NCI-H774 (cell line): ENCODE measurements at regions not wholly inside any gene's neighbourhood (a gene's known extent, or its start where the extent isn't known, plus 50 kb on each side); places are given as distances from the start of the nearest gene placed in this dataset.

Source experiments
- DNase-seq: peaks from one replicate; lab custom pipeline; 2025; lab: John Stamatoyannopoulos, UW

DNA sequence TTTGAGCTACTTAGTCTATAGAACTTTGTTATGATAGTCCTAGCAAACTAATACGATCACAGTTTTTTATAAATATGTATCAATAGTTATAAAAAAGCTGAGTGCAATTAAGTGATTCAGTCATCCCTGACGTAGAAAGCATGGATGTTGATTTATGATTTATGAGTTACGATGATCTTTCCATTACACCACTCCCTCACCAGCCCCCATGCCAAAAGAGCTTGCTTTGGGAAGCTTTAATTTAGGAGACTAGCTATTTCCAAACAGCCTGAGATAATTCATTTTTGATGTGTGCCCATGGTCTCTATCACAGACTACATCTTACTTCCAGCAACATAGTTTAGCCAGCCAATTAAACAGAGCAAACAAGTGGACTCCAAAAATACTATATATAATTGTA lies 256.8 kb downstream of the GABRG2 start:
- no peak for DNase-seq

DNA sequence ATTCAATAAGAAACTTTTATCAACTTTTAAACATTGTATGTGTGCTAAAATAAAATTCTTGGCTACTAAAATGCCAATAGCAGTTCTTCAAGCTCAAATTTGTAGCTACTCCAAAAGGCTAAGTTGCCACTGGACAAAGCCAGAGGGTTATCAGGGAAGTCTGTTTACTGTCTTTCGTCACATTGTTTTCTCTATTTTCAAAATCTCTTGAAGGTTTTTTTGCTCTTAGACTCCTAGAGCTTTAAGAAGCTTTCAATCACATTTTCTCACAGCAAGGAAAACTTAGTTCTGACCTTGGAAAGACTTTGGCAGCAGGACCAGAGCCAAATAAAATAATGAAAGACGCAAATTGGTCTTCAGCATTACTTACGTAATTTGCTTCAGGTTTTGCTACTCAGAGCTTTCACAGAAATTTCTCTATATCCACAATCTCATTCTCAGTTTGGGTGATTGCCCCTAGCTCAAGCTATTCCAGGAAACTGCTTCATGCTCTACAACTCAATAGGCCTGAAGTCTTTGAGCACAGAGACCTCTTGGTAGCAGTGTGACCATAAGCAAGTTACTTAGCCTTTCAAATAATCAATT lies 257.7 kb downstream of the GABRG2 start:
- DNase-seq: no peak

DNA sequence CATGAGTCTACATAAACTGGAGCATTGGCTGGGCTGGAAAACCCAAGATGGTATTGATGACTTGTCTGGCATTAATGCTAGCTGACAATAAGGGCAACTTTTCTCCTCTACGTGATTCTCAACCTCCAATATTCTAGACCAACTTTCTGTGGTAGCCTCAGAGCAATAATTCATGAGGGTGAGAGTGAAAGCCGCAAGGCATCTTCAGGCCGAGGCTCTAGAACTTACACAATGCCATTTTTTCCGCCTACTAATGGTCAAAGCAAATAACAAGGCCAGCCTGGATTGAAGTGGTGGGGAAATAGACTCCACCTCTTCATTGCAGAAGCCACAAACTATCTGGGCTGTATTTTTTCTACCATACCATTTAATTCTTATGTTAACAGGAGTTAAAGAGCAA lies 267.4 kb downstream of the GABRG2 start:
- no peak for DNase-seq

DNA sequence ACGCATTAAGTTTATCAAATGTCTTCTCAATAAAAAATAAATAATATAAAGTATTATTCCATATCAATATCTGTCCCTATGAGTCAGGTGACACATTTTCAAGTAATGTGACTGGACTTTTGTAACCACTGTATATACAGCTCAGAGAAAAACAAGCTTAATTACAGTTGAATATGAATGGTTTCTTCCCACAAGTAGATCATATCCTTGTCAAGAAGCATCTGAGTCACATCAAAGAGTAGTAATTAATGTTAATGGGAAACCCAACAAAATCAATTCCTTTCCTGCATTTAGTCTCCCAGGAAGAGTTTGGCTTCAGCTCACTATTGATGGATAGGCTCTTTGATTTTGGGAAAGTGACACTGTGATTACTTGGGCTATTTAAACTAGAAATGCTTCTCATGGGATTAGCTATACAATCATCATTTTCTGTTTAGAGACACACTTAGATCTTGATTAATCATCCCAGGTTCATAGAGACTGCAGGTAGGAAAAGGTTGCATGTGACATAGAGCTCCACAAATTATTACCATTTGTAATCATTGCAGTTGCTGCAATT lies 292.9 kb downstream of the GABRG2 start:
- DNase-seq: no peak

DNA sequence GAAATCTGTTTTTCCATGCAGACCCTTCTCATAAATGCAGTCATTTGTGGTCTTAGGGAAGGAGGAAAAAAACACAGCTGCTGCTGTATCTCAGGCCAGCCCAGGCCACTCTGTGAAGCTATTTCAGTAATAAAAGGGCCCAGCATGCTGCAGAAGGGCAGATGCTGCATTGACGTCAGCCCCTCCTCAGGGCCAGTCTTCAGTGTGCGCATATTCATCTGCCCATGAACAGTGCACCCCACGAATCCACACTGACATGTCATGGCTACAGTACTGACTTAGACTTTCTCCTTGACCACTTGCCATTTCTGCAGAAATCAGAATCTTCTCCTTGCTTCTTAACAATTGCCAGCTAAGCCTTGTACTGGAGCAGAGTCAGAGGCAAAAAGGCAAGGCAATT lies 304.7 kb downstream of the GABRG2 start:
- no peak for DNase-seq

DNA sequence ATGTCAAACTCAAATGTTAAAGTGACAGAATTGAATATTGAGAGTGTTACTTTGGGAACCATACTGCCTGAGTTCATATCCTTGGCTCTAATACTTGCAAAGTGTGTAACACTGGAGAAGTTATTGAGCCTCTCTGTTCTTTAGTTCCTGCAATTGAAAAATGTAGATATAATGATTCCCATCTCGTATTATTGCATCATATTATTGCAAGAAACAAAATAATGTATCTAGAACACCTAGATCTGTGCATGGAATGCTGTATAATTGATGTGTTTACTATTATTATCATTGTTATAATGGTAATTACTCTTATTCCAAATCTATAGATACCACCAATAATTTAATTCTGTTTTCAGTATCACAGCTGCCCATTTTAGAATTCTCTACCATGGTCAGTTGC lies 310.3 kb downstream of the GABRG2 start:
- no peak for DNase-seq

DNA sequence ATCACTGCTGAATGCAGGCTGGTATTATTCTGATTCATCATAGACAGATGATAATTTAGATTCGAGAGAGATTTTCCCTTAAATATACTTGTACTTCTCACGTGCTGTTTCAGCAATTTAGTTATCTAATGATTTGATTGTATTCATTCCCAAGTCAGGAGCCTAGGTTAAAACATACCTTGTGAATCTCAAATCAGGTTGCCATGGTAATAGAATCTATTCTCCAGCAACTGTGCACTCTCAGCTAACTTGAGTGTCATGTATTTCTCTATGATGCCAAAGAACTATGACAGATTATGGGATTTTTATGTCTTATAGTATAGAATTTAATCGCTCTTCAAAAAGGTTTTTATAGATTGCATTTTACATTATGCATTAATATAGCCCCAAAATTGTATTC lies 315.3 kb downstream of the GABRG2 start:
- DNase-seq: no peak

DNA sequence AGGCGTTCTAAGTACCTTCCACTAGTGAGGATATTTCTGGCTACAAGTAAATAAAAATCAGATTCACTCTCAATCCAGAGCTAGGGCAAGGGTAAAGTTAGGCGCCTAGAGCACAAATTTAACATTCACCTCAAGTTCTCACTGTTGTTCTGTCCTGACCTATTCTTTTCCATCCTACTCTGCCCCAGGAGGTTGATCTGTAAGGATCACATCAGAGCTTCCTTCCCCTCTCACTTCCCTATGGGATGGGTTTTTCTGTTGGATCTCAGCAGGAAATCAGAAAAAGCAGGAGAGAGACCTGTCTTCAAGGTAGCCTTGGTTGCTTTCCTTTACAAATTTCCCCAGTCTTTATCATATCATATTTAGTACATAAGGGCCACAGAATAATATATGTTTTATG lies 316.7 kb downstream of the GABRG2 start:
- no peak for DNase-seq

DNA sequence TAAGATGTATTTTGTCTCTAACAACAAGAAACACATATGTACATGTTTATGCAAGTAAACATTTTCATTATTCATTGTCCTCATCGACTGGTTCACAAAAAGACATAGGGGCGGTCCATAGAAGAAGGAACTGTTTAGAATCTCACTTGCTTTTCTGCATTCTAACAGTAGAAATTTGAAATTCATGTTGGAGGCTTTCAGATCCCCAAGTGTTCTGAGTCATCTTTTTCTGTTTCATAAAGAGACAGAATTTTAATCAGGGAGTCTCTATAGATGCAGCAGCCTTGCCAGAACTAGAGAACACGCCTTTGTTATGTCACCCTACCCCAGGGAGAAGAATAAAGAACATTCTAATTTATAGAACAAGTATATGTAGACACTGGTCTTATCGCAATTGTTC lies 324.3 kb downstream of the GABRG2 start:
- no peak for DNase-seq

DNA sequence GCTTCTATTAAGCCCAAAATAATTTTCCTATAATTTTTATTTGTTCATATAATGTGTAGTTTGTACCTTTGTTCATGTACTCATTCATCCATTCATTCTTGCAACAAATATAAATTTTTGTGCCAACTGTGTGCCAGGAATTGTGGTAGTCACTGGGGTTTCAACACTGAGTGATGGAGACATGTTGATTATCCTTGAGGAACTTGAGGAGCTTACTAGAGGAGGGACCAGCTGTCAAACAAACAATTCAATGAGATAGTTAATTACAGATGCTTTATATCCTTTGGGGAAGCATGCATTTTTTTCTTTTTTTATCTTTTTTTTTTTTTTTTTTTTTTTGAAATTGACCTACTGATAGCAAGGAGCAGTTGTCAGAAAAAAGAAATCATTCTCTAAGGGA lies 324.8 kb downstream of the GABRG2 start:
- DNase-seq: no peak

DNA sequence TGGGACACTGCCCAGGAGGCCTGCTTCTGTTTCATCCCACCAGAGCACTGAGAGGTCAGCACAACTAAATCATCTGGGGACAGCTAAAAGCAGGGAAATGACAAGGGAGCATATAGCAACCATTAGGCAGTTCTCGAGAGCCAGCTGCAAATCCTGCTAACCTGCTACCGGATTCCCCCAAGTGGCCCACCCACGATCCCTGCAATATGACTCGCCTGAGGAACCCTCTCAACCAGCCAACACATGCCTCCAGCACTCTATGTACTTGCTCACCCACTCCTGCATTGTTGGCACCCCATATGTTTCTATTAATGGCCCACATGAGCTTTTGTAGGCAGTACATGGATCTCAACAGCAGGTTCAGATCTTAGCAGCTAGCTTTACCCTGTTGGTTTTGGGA lies 326.0 kb downstream of the GABRG2 start:
- no peak for DNase-seq

DNA sequence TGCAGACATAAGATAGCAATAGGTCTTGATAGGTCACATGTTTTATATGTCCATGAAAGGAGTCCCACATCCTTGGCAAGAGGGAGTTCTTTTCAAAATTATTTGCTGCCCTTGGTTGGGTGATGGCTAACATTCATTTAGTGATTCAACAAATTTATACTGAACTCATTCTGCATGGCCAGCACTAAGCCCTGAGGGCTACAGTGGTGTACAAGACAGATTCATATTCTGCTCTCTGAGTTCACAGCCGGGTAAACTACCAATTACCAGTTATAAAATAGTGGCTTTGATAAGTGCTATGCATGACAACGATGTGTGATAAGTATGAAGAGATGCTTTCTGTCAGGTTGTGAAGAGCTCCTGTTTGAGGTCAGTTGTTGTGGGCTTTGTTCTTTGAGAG lies 340.0 kb downstream of the GABRG2 start:
- no peak for DNase-seq

DNA sequence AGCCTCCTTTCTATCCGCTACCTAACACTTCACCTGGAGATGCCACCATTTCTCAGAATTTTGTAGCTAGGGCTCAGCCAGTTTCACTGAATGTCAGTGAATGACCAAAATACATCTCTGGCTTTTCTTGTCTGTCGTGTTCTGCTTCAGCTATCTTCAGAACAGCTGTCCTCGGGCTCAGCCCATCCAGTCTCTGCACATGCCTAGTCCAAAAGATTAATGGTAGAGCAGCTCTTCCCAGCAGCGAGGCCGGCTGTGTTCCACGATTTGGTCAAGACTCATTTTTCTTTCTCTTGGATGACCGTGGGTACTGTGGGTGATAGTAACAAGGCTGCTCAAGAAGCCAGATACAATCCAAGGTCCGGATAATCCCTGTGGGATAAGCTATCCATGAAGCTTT lies 342.8 kb downstream of the GABRG2 start:
- DNase-seq: no peak

DNA sequence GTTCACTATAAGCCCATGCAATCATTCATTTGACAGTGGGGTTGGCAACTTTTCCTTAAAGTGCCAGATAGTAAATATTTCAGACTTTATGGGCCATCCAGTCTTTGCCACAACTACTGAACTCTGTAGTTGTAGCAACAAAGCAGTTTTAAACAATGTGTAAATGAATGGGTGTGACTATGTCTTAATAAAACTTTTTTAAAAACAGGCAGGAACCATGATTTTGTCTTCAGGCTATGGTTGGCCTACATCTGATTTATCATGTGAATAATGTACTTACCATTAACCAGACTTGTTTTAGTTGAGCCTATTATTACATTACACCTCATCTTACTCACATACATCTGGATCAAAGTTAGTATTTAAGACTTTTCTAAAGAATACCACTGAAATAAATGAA lies 361.6 kb downstream of the GABRG2 start:
- no peak for DNase-seq

DNA sequence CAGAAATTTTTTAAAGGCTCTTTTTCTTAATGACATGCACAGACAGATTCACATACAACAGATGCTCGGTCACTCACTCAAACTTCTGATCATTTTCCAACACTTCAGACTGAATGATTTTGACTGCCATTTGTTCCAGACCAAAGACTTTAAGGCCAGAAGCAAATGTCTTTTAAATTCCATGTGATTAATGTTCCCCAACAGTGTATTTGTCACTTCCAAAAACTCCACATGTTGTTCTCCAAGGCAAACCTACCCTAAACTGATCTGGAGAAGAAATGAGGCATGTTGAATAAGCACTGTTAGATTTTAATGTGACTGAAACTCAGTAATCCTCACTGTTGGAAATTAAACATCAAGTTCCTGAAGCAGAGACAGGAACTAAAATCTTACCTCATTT lies 366.7 kb downstream of the GABRG2 start:
- no peak for DNase-seq

DNA sequence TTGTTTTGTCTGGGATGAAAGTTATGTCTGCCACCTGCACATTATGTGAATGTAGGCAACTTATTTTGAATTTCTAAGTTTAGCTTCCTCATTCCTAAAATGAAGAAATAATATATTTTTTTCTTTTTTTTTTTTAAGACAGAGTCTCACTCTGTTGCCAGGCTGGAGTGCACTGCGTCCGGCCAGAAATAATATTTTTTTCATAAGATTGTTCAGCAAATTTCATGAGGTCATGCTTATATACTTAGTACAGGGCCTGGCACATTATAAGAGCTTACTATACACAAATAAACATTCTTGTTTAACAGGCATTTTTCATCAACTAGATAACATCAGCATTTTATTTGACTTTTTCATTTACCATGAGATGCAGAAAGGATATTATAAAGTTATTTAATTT lies 368.5 kb downstream of the GABRG2 start:
- no peak for DNase-seq

DNA sequence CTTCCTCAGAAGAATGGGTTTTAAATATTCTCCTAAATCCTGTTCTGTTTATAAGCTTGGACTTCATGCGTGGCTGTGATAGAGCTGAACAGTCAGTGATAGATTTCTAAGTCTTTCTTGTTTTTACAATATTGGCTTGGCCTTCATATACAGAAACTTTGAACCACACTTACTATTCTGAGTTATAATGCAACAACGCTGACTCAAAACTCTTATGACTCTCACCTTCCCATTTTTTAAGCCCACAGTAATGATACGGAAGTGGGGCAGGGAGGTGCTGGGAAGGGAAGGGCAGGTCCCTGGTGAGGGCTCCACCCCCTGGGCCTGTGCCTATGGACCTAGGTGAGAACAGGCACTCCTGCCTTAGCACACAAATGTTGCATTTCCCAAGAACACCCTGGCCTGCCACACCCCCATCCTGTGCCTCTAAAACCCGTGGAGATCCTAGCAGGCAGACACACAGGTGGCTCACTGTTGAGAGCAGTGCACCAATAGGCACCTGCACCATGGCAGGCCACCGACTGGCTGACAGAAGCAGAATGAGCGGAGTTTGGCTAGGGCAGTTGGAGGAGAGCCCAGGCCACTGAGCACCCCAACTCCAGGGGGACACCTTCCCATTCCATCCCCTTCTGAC lies 376.7 kb downstream of the GABRG2 start:
- no peak for DNase-seq

DNA sequence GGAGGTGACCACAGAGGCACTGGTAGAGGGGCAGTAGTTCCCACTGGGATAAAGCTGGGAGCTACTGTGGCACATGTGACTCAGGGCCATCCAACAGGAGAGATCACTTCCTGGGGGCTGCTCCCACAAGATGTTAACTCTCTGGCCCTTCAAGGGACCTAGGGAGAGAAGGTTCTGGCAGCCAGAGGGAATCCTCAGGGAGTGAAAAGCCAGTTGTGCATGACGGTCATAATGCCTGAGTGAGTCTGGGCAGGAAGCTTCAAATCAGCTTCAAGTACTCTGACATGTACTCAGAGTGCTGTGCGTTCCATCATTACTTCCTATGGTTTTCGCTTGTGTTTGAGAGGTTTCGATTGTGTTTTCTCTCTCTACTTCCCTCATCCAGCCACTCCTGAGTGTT lies 388.5 kb downstream of the GABRG2 start:
- no peak for DNase-seq

DNA sequence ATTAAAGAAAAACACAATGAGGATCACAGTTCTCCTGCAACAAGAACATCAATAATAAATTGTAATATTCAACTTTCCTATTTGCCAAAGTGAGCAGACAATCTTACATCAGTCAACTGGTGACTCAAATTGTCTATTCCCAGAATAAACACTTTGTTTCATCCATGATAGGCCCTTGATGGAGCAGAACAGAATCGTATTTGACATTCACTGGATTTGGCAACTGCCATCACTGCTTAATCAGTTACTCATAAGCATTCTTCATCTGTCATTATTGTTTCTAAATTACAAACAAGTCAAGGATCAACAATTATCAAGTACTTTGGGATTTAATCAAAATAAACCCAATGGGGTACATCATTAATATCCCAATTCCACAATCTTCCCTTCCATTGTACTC lies 398.4 kb downstream of the GABRG2 start:
- DNase-seq: no peak

DNA sequence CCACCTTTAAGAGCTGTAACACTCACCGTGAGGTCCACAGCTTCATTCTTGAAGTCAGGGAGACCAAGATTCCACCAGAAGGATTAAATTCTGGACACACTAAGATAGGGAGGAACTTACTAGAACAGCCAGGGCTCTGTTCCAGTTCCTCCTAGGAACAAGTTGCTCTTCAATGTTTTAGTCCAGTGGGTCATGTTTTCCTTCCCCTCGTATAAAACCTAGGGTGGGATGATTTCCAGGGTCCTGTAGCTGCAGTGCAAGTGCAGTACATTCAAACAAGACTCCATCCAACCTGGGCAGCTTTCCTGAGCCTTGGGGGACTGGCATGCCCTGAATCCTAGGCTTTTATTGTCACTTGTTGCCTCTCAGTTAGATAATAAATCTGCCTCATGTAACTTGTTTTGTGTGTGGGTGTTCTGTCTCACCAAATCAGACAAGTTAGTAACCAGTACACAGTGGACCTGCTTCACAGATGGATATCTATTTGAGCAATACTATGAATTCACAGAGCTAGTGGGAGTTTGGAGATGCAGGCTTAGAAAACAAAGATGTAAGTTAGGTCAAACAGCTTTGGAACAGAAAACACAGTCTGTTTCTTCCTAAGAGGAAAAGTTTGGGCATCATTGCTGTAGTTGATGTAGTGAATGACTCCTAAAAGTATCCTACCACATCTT lies 405.6 kb downstream of the GABRG2 start:
- DNase-seq: no peak

DNA sequence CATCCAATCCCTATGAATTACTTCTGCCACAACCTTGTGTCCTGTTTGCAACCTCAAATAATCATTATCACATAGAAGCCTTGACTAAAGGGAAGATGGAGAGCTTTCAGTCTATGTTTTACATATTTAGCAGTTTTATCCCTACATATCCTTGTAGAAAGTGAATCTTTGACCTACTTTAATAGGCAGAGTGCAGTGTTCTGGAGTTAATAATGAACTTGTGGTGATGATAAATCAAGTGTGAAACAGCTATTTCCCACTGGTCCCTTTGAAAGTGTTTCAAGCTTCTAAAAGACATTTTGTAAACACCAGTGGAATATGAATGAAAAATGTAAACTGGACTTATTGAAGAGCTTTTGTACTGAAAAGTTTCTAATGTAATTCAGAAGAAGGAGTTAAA lies 406.7 kb downstream of the GABRG2 start:
- no peak for DNase-seq

DNA sequence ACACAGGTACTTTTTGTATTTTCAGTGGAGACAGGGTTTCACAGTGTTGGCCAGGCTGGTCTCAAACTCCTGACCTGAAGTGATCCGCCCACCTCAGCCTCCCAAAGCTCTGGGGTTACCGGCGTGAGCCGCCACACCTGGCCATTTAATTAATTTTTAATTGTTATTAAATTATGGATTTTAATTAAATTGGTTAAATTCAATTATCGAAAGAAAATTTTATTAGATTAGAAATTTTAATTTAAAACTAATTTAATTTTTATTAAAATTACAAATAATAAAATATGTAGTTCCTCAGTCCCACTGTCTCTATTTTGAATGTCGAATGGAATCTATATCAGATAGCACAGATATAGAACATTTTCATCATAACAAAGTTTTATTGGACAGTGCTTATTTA lies 416.5 kb downstream of the GABRG2 start:
- no peak for DNase-seq

DNA sequence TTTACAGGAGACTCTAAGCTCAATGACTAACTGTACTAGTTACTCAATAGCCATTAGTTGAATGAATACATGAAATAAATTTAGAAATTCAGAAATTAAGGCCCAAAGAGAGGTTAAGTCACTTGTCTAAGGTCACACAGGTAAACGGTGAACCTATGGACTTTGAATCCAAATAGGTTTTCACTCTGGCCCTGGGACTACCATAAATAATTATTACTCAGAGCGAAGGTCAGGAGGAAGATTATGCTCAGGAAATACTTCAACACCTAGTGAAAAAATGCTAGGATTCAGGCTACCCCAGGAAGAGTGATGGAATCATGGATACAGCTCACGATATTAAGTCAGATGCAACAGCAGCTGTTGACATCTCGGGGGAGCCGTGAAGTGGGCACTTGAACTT lies 417.4 kb downstream of the GABRG2 start:
- DNase-seq: no peak
